AG09319 (cell line): ENCODE measurements at regions not wholly inside any gene's neighbourhood (a gene's known extent, or its start where the extent isn't known, plus 50 kb on each side); places are given as distances from the start of the nearest gene placed in this dataset.
A peak's percentile ranks its signal among the peaks of the same experiment; 100 is the strongest.

Experiments
- DNase-seq: peaks from one replicate; pipeline ENCODE4 v3.0.0-alpha.2; 2010; ENCODE audit warnings: low read depth; ENCODE audit errors: extremely low read depth
- CTCF ChIP-seq: IDR thresholded peaks from 2 replicates; pipeline ENCODE4 v1.5.1; 2011; ENCODE audit warnings: low read depth, mild to moderate bottlenecking, inconsistent platforms, low read length, moderate library complexity

GRCh38 chr15:95169541-95170459 is 938.4 kb downstream of the MCTP2 start:
- no peak for DNase-seq
- no peak for TF ChIP-seq CTCF

- TF ChIP-seq CTCF, result no peak
- no peak for DNase-seq
These were observed 939.4 kb downstream of the MCTP2 start for GRCh38 chr15:95170561-95171380.

GRCh38 chr15:95171564-95171963 is 940.2 kb downstream of the MCTP2 start:
- no peak for DNase-seq
- no peak for TF ChIP-seq CTCF

- no peak for TF ChIP-seq CTCF
- DNase-seq, result peak; percentile 87
These were observed 943.2 kb downstream of the MCTP2 start for GRCh38 chr15:95174301-95175259.

GRCh38 chr15:95175914-95176658 is 944.7 kb downstream of the MCTP2 start:
- DNase-seq, result no peak
- no peak for TF ChIP-seq CTCF

- no peak for TF ChIP-seq CTCF
- DNase-seq, result no peak
These were observed 945.6 kb downstream of the MCTP2 start for GRCh38 chr15:95176794-95177577.
